CD14-positive monocyte (primary cell): ENCODE measurements at regions not wholly inside any gene's neighbourhood (a gene's known extent, or its start where the extent isn't known, plus 50 kb on each side); places are given as distances from the start of the nearest gene placed in this dataset.

ENCODE experiments used
- DNase-seq, 3 donors: peaks; one replicate each; pipeline ENCODE4 v3.0.0-alpha.2; 2011 to 2022
- H2AFZ ChIP-seq: 2 replicates; pipeline ENCODE4 v1.6.0; 2012; ENCODE audit warnings: mild to moderate bottlenecking, low read depth, low read length, inconsistent platforms; ENCODE audit not compliant: insufficient read depth, poor library complexity, severe bottlenecking
- H3K27ac ChIP-seq, 2 donors: 1 replicate in 1 of 2; 2 replicates in 1 of 2; pipeline ENCODE4 v1.5.1; 2012 to 2013; ENCODE audit warnings: low read length in 2 of 2, control low read depth in 1 of 2, inconsistent platforms in 1 of 2, low read depth in 1 of 2, mild to moderate bottlenecking in 1 of 2
- H3K27me3 ChIP-seq, 2 donors: one replicate each; pipeline versions ENCODE4 v1.6.0 to v1.6.1; 2011 to 2013; ENCODE audit warnings: low read length in 2 of 2; ENCODE audit not compliant: control insufficient read depth in 2 of 2, insufficient read depth in 2 of 2
- H3K36me3 ChIP-seq, 2 donors: replicated peaks in 1 of 2; 1 replicate in 1 of 2; 2 replicates in 1 of 2; pipeline versions ENCODE4 v1.5.1 to v1.6.1; 2012 to 2013; ENCODE audit warnings: low read length in 2 of 2, control low read depth in 1 of 2, inconsistent platforms in 1 of 2, mild to moderate bottlenecking in 1 of 2; ENCODE audit not compliant: insufficient read depth in 2 of 2, control insufficient read depth in 1 of 2
- H3K4me1 ChIP-seq, 2 donors: 1 replicate in 1 of 2; 2 replicates in 1 of 2; pipeline versions ENCODE4 v1.5.1 to v1.6.1; 2012 to 2013; ENCODE audit warnings: low read length in 2 of 2, control low read depth in 1 of 2, inconsistent platforms in 1 of 2, mild to moderate bottlenecking in 1 of 2, moderate library complexity in 1 of 2; ENCODE audit not compliant: insufficient read depth in 2 of 2, control insufficient read depth in 1 of 2
- H3K4me2 ChIP-seq: replicated peaks from 2 replicates; pipeline ENCODE3; 2012; ENCODE audit warnings: low read length, moderate library complexity, mild to moderate bottlenecking; ENCODE audit not compliant: poor library complexity, severe bottlenecking; ENCODE audit errors: extremely low read depth
- H3K4me3 ChIP-seq, 3 experiments: fragments of 200-600 bp in 1 of 3; sonication (generic) in 1 of 3; replicated peaks in 1 of 3; 1 replicate in 2 of 3; 2 replicates in 1 of 3; pipeline ENCODE4 v1.5.1; 2011 to 2013; ENCODE audit warnings: low read length in 3 of 3, mild to moderate bottlenecking in 3 of 3, control low read depth in 2 of 3, low read depth in 2 of 3, inconsistent platforms in 1 of 3, moderate library complexity in 1 of 3
- H3K79me2 ChIP-seq: 2 replicates; pipeline ENCODE4 v1.6.0; 2012; ENCODE audit warnings: mild to moderate bottlenecking, control low read depth, inconsistent platforms, low read length, moderate library complexity; ENCODE audit not compliant: insufficient read depth
- H3K9ac ChIP-seq: 2 replicates; pipeline ENCODE4 v1.6.0; 2017; ENCODE audit warnings: low read length, mild to moderate bottlenecking; ENCODE audit not compliant: insufficient read depth, poor library complexity, severe bottlenecking
- H3K9me3 ChIP-seq, 2 donors: replicated peaks in 1 of 2; 1 replicate in 1 of 2; 2 replicates in 1 of 2; pipeline versions ENCODE4 v1.5.1 to v1.6.1; 2012 to 2013; ENCODE audit warnings: low read length in 2 of 2, control low read depth in 1 of 2; ENCODE audit not compliant: control insufficient read depth in 1 of 2, insufficient read depth in 1 of 2
- H4K20me1 ChIP-seq: 2 replicates; pipeline ENCODE4 v1.6.0; 2012; ENCODE audit warnings: mild to moderate bottlenecking, low read length, control low read depth, moderate library complexity; ENCODE audit not compliant: insufficient read depth
- H3K27ac Mint-ChIP-seq, 7 donors: one replicate each; pipeline ENCODE4 v1.8.0; 2020; ENCODE audit warnings: mild to moderate bottlenecking in 7 of 7, mixed read lengths in 7 of 7, moderate library complexity in 6 of 7, inconsistent platforms in 2 of 7
- H3K27me3 Mint-ChIP-seq, 3 donors: one replicate each; pipeline ENCODE4 v1.8.0; 2021 to 2022; ENCODE audit warnings: low read depth in 3 of 3, mild to moderate bottlenecking in 3 of 3, mixed read lengths in 3 of 3, moderate library complexity in 3 of 3, inconsistent platforms in 1 of 3
- H3K36me3 Mint-ChIP-seq, 2 donors: one replicate each; pipeline ENCODE4 v1.8.0; 2020; ENCODE audit warnings: mixed read lengths in 2 of 2, inconsistent platforms in 1 of 2, mild to moderate bottlenecking in 1 of 2
- H3K4me1 Mint-ChIP-seq: one replicate; pipeline ENCODE4 v1.8.0; 2020; ENCODE audit warnings: mild to moderate bottlenecking, mixed read lengths
- H3K4me3 Mint-ChIP-seq, 2 donors: one replicate each; pipeline ENCODE4 v1.8.0; 2020; ENCODE audit warnings: mild to moderate bottlenecking in 2 of 2, mixed read lengths in 2 of 2, moderate library complexity in 1 of 2
- H3K9me3 Mint-ChIP-seq, 7 donors: one replicate each; pipeline ENCODE4 v1.8.0; 2020 to 2022; ENCODE audit warnings: mixed read lengths in 7 of 7, mild to moderate bottlenecking in 6 of 7, moderate library complexity in 6 of 7, inconsistent platforms in 2 of 7
- WGBS: methylation state at CpG from one replicate; pipeline ENCODE4 v1.1.5; 2013; ENCODE audit warnings: missing lambda C conversion rate; ENCODE audit not compliant: insufficient coverage; 5-methylcytosine and 5-hydroxymethylcytosine counted together
- intact Hi-C, 2 donors: fragments of 100-400 bp; cut with micrococcal nuclease; formaldehyde crosslinking; loops; one replicate each; pipeline versions ENCODE4 v1.15.0 to v1.15.1; 2023
- TF ChIP-seq, protein P1 (sequence below): fragments of 200-600 bp; IDR thresholded peaks from one replicate; pipeline ENCODE4 v1.8.0; 2022; ENCODE audit warnings: antibody characterized with exemption, mild to moderate bottlenecking

DNA sequence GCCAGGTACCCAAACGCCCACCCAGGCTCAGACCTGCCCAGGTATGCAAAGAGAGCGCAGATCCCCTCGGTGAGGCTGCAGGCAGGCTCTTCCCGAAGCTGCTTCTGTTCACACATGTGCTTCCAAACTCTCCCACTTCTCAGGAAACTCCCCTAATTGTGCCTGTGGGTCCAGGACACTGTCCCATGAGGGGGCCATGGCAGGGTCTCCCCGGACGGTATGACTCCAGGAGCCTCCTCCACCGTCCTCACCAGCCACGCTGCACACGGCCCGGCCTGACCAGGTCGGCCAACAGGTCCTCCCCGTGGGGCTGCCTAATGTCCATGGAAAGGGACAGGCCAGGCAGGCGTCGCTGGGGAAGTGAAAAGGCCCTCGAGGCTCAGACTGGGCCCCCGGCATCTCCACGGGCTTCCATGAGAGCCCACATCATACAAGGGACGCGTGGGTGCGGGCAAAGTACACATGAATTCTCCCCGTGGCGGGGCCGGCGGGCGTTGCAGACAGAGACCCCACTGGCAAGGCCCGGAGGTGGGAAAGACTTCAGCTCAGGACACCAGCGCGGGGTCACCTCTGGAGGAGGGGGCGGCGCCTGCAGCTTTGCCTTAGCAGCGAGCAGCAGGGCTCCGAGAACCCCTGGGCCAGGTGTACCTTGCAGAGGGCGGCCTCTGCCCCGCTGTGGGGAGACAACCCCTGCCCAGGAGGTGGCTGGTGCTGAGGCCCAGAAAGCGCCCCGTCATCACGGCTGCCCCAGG is 526.1 kb downstream of the BRD1 start:
- Histone ChIP-seq H3K9me3 (no peaks in the 10 kb centered on the region), H3K4me3 (no peak overlapping the region), H3K36me3 (no peaks in the 10 kb centered on the region), H4K20me1 (no peaks in the 10 kb centered on the region), H3K4me1 (no peaks in the 10 kb centered on the region), H3K4me2 (no peak overlapping the region), H3K27me3 (no peaks in the 10 kb centered on the region), H3K27ac (no peak overlapping the region), H2AFZ (no peak overlapping the region), H3K9ac (no peak overlapping the region), H3K79me2 (no peaks in the 10 kb centered on the region)
- peaks cover 2 to 7% (median 5%) of the 10 kb centered on the region in 3 donors for H3K27me3 Mint-ChIP-seq
- TF ChIP-seq, protein P1, sequence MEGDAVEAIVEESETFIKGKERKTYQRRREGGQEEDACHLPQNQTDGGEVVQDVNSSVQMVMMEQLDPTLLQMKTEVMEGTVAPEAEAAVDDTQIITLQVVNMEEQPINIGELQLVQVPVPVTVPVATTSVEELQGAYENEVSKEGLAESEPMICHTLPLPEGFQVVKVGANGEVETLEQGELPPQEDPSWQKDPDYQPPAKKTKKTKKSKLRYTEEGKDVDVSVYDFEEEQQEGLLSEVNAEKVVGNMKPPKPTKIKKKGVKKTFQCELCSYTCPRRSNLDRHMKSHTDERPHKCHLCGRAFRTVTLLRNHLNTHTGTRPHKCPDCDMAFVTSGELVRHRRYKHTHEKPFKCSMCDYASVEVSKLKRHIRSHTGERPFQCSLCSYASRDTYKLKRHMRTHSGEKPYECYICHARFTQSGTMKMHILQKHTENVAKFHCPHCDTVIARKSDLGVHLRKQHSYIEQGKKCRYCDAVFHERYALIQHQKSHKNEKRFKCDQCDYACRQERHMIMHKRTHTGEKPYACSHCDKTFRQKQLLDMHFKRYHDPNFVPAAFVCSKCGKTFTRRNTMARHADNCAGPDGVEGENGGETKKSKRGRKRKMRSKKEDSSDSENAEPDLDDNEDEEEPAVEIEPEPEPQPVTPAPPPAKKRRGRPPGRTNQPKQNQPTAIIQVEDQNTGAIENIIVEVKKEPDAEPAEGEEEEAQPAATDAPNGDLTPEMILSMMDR: no peak
- no peaks in the 10 kb centered on the region for H3K4me1 Mint-ChIP-seq
- H3K36me3 Mint-ChIP-seq: no peaks in the 10 kb centered on the region
- H3K4me3 Mint-ChIP-seq: no peak overlapping the region
- WGBS: 90% methylated on average over 23 of the region's 37 CpGs
- peaks cover 0 to 3% (median 1%) of the 10 kb centered on the region in 7 donors for H3K9me3 Mint-ChIP-seq
- DNase-seq: no peak
- no peak overlapping the region for H3K27ac Mint-ChIP-seq
- intact Hi-C loops: no loop called here

DNA sequence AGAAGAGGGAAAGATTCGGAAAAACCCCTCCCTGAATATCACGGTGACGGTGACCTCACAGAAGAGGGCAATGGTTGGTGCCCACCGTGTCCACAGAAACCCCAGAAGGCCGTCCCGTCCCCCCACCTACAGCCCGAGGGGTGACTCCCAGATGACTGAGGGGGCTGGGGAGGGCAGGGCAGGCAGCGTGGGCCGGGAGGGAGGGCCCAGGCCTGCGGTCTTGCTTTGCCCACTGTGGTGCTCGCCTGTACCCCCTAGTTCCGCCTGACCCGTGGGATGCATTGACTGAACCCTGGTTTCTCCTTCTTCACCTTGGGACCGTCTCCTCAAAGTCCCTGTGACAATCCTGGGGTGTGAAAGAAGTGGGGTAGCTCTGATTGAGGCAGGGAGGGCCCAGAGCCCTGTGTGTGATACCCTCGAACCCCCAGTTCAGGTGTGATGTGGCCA is 526.7 kb downstream of the BRD1 start:
- H3K27ac Mint-ChIP-seq: no peak overlapping the region
- Histone ChIP-seq H3K27me3 (no peaks in the 10 kb centered on the region), H3K36me3 (no peaks in the 10 kb centered on the region), H3K9me3 (no peaks in the 10 kb centered on the region), H3K9ac (no peak overlapping the region), H3K4me3 (no peak overlapping the region), H3K4me2 (no peak overlapping the region), H3K4me1 (no peaks in the 10 kb centered on the region), H3K79me2 (no peaks in the 10 kb centered on the region), H3K27ac (no peak overlapping the region), H4K20me1 (no peaks in the 10 kb centered on the region), H2AFZ (no peak overlapping the region)
- intact Hi-C loops: no loop called here
- TF ChIP-seq, protein P1: no peak
- no peak overlapping the region for H3K4me3 Mint-ChIP-seq
- WGBS: 62% methylated on average over 1 of the region's 15 CpGs
- no peaks in the 10 kb centered on the region for H3K36me3 Mint-ChIP-seq
- peaks cover 2 to 5% (median 5%) of the 10 kb centered on the region in 3 donors for H3K27me3 Mint-ChIP-seq
- no peak for DNase-seq
- H3K4me1 Mint-ChIP-seq: no peaks in the 10 kb centered on the region
- peaks cover 0 to 3% (median 1%) of the 10 kb centered on the region in 7 donors for H3K9me3 Mint-ChIP-seq
